ENCODE measurements at regions not wholly inside any gene's neighbourhood (a gene's known extent, or its start where the extent isn't known, plus 50 kb on each side); places are given as distances from the start of the nearest gene placed in this dataset.

- TF ChIP-seq ZBTB33 (CRISPR knock-in tag; IDR thresholded peaks at IDR 0.05) (no peak), SMARCE1 (IDR thresholded peaks at IDR 0.05) (no peak), TCF7L2 (IDR thresholded peaks at IDR 0.05; ENCODE audit: low read depth, low read length) (no peak), TEAD4 (IDR thresholded peaks at IDR 0.05; ENCODE audit: low read length) (no peak), TEAD4 (CRISPR knock-in tag; IDR thresholded peaks at IDR 0.05; ENCODE audit: borderline replicate concordance) (no peak), SREBF2 (CRISPR knock-in tag; IDR thresholded peaks at IDR 0.05) (no peak), ZSCAN32 (CRISPR knock-in tag; IDR thresholded peaks at IDR 0.05) (no peak), ZNF239 (CRISPR knock-in tag; IDR thresholded peaks at IDR 0.05) (no peak)
- TF ChIP-seq, protein P1, sequence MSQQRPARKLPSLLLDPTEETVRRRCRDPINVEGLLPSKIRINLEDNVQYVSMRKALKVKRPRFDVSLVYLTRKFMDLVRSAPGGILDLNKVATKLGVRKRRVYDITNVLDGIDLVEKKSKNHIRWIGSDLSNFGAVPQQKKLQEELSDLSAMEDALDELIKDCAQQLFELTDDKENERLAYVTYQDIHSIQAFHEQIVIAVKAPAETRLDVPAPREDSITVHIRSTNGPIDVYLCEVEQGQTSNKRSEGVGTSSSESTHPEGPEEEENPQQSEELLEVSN (IDR thresholded peaks at IDR 0.05; ENCODE audit: borderline replicate concordance in 1 of 2, extremely low read depth in 1 of 2, insufficient read depth in 1 of 2, insufficient read length in 1 of 2, low read depth in 1 of 2, low read length in 1 of 2, poor library complexity in 1 of 2, severe bottlenecking in 1 of 2) = no peak
- TF ChIP-seq, protein P2, sequence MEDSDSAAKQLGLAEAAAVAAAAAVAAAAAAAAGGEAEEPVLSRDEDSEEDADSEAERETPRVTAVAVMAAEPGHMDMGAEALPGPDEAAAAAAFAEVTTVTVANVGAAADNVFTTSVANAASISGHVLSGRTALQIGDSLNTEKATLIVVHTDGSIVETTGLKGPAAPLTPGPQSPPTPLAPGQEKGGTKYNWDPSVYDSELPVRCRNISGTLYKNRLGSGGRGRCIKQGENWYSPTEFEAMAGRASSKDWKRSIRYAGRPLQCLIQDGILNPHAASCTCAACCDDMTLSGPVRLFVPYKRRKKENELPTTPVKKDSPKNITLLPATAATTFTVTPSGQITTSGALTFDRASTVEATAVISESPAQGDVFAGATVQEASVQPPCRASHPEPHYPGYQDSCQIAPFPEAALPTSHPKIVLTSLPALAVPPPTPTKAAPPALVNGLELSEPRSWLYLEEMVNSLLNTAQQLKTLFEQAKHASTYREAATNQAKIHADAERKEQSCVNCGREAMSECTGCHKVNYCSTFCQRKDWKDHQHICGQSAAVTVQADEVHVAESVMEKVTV (CRISPR knock-in tag; IDR thresholded peaks at IDR 0.05) = no peak
These were observed 141.7 kb upstream of the NAV2 start (continued) for GRCh38 chr11:19570889-19571288.
